Activated B cell treated with CpG ODN at 0.5 μM for 24 hours (primary cell): ENCODE measurements at regions not wholly inside any gene's neighbourhood (a gene's known extent, or its start where the extent isn't known, plus 50 kb on each side); places are given as distances from the start of the nearest gene placed in this dataset.
"Not testable (repeated sequence)": the region's sequence is repeated elsewhere in the genome, so short reads cannot be mapped to it uniquely, and the experiment has no call there.

Experiments used
- ATAC-seq: fragments of 200-7000 bp; cut with Tn5 transposase; one replicate; pipeline ENCODE4 v1.10.0; 2021; ENCODE audit warnings: low read depth, mild to moderate bottlenecking, moderate library complexity
- CTCF ChIA-PET: fragments of 350-600 bp; sonication (Branson Sonifier 250); formaldehyde crosslinking; loops from one replicate; lab custom pipeline; 2021; ENCODE audit warnings: antibody characterized with exemption; lab: Charles Lee
- POLR2A ChIA-PET: fragments of 350-600 bp; sonication (Branson Sonifier 250); formaldehyde crosslinking; loops from one replicate; lab custom pipeline; 2021; ENCODE audit warnings: antibody characterized with exemption; lab: Charles Lee
- DNase-seq: peaks from one replicate; pipeline ENCODE4 v3.0.0; 2022
- H3K27ac Mint-ChIP-seq: one replicate; pipeline ENCODE4 v1.8.0; 2020; ENCODE audit warnings: mixed read lengths
- H3K27me3 Mint-ChIP-seq: one replicate; pipeline ENCODE4 v1.8.0; 2021; ENCODE audit warnings: mixed read lengths
- H3K36me3 Mint-ChIP-seq: one replicate; pipeline ENCODE4 v1.8.0; 2021; ENCODE audit warnings: low read depth, mixed read lengths
- H3K4me1 Mint-ChIP-seq: one replicate; pipeline ENCODE4 v1.8.0; 2021; ENCODE audit warnings: mixed read lengths
- H3K4me3 Mint-ChIP-seq: one replicate; pipeline ENCODE4 v1.8.0; 2020; ENCODE audit warnings: mild to moderate bottlenecking, mixed read lengths
- H3K9me3 Mint-ChIP-seq: one replicate; pipeline ENCODE4 v1.8.0; 2020; ENCODE audit warnings: mixed read lengths
- intact Hi-C: fragments of 100-400 bp; cut with micrococcal nuclease; formaldehyde crosslinking; loops from one replicate; pipeline ENCODE4 v1.15.1; 2024

DNA sequence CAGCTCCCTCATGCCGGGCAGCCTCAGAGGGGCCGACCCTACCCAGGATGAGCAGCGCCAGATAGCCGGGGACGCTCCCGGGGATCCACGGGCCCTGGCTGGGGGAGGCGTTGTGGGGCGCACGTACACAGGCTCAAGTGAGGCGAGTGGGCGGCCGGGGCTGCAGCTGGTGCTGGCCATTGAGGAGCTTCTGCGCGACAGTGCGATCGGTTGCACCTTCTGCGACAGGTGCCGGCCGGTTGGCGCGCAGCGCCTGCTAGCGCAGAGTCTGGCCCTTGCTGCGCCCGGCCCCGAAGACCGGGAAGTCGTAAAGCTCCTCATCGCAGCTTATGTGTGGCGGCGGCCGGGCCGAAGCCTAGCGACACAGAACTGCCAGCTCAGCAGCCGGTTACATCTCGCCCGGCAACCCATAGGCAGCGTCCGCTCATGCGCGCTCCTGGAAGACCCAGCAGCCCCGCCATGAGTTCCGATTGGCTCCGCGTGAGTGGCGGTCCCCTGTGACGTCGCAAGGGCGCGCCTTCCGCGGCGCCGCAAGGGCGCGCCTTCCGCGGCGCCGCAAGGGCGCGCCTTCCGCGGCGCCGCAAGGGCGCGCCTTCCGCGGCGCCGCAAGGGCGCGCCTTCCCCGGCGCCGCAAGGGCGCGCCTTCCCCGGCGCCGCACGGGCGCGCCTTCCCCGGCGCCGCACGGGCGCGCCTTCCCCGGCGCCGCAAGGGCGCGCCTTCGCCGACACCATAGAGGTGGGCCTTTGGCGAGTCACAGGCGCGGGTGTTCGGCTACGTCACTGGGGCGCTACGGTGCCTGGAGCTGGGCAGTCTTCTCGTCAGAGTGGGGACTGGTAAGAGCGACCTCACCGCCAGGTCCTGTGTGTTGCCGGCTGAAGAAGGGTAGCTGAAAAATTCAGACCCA, 308.6 kb downstream of the ZNF37A start:
- POLR2A ChIA-PET = interaction anchor here (0.6 to 2.3 kb wide), 3 partner anchors 392 to 546 kb away, joined by 3 to 17 read pairs (median 10); partner anchors contain the start of genes ZNF25 and ZNF33A
- intact Hi-C loops = loop anchor here (1.0 kb wide), 4 partner anchors 308 to 545 kb away; partner anchors contain the start of genes ZNF248, ZNF25, ZNF33A and ZNF37A
- Mint-ChIP-seq H3K27ac (peak overlapping the region; percentile 97), H3K4me3 (peak overlapping the region; percentile 87)
- CTCF ChIA-PET, H3K9me3 Mint-ChIP-seq, H3K36me3 Mint-ChIP-seq, H3K27me3 Mint-ChIP-seq, H3K4me1 Mint-ChIP-seq: not testable (repeated sequence)
- peak; percentile 81 for DNase-seq
- peak; percentile 94 for ATAC-seq

DNA sequence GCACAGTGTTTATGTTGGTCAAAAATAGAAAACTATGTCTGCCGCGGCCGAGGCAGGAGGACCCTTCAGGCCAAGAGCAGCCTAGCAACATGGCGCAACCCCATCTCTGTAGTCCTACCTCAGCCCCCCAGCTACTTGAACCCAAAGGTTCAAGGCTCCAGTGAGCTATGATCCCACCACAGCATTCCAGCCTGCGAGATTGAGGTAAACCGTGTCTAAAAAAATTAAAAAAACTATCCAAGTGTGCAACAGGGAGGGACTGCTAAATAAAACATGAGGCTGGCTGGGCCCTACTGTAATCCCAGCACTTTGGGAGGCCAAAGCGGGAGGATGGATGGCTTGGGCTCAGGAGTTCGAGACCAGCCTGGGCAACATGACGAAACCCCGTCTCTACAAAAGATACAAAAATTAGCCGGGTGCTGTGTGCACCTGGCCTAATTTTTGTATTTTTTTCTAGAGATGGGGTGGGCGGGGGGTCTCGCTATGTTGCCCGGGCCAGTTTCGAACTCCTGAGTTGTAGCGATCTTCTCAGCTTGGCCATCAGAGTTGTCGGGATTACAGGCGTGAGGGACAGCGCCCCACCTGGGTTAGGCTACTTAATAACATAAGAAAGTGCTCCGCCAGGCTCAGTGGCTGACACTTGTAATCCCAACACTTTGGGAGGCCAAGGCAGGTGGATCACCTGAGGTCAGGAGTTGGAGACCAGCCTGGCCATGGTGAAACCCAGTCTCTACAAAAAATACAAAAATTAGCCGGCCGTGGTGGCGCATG, 309.4 kb downstream of the ZNF37A start:
- Mint-ChIP-seq H3K4me3 (peak overlapping the region; percentile 87), H3K27ac (peak overlapping the region; percentile 97)
- intact Hi-C loops = loop anchor here (1.0 kb wide), 1 partner anchor 309 kb away; the partner anchor contains the start of gene ZNF37A
- DNase-seq, H3K4me1 Mint-ChIP-seq, CTCF ChIA-PET, H3K9me3 Mint-ChIP-seq, H3K27me3 Mint-ChIP-seq, ATAC-seq, H3K36me3 Mint-ChIP-seq: not testable (repeated sequence)
- POLR2A ChIA-PET = interaction anchor here (1.9 to 2.3 kb wide), 2 partner anchors 393 to 427 kb away, joined by 10 to 17 read pairs; partner anchors contain the start of genes ZNF25 and ZNF33A

DNA sequence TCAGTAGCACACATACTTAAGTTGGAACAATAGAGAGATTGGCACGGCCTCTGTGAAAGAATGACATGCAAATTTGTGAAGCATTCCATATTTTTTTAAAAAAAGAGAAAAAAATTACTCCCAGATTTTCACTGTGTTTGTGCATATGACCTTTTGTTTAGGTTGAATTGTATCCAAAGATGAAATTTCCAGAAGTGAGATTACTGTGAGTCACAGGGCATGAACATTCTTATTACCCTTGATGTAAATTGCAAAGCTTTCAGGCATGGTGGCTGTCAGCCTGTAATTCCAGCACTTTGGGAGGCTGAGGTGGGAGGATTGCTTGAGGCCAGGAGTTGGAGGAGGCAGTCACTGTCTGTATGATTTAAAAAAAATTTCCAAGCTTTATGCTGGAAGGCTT, 329.5 kb downstream of the ZNF37A start:
- H3K4me3 Mint-ChIP-seq, ATAC-seq, POLR2A ChIA-PET, H3K4me1 Mint-ChIP-seq, H3K27ac Mint-ChIP-seq, DNase-seq, H3K27me3 Mint-ChIP-seq, CTCF ChIA-PET, intact Hi-C loops, H3K9me3 Mint-ChIP-seq: not testable (repeated sequence)
- H3K36me3 Mint-ChIP-seq = peaks cover 15% of the 10 kb centered on the region

GRCh38 chr10:38430242-38430641, 336.1 kb downstream of the ZNF37A start:
- intact Hi-C loops, H3K27me3 Mint-ChIP-seq, H3K27ac Mint-ChIP-seq, H3K4me3 Mint-ChIP-seq, DNase-seq, H3K9me3 Mint-ChIP-seq, POLR2A ChIA-PET, H3K4me1 Mint-ChIP-seq, CTCF ChIA-PET, ATAC-seq: not testable (repeated sequence)
- peaks cover 11% of the 10 kb centered on the region for H3K36me3 Mint-ChIP-seq

GRCh38 chr10:38437359-38437758, 343.2 kb downstream of the ZNF37A start:
- H3K4me1 Mint-ChIP-seq, H3K9me3 Mint-ChIP-seq, H3K27ac Mint-ChIP-seq, CTCF ChIA-PET, POLR2A ChIA-PET, intact Hi-C loops, ATAC-seq, H3K36me3 Mint-ChIP-seq, H3K4me3 Mint-ChIP-seq, H3K27me3 Mint-ChIP-seq, DNase-seq: not testable (repeated sequence)

- H3K36me3 Mint-ChIP-seq, H3K27me3 Mint-ChIP-seq, H3K27ac Mint-ChIP-seq, intact Hi-C loops, CTCF ChIA-PET, DNase-seq, ATAC-seq, POLR2A ChIA-PET, H3K4me3 Mint-ChIP-seq, H3K4me1 Mint-ChIP-seq, H3K9me3 Mint-ChIP-seq: not testable (repeated sequence)
These were observed 354.6 kb downstream of the ZNF37A start for GRCh38 chr10:38448614-38449355.

GRCh38 chr10:38449618-38450017, 355.5 kb downstream of the ZNF37A start:
- intact Hi-C loops, H3K27me3 Mint-ChIP-seq, H3K36me3 Mint-ChIP-seq, H3K27ac Mint-ChIP-seq, DNase-seq, H3K4me3 Mint-ChIP-seq, H3K4me1 Mint-ChIP-seq, POLR2A ChIA-PET, H3K9me3 Mint-ChIP-seq, CTCF ChIA-PET, ATAC-seq: not testable (repeated sequence)

GRCh38 chr10:38450372-38451057, 356.4 kb downstream of the ZNF37A start:
- H3K4me3 Mint-ChIP-seq, POLR2A ChIA-PET, CTCF ChIA-PET, DNase-seq, intact Hi-C loops, H3K27ac Mint-ChIP-seq, ATAC-seq, H3K36me3 Mint-ChIP-seq, H3K27me3 Mint-ChIP-seq, H3K9me3 Mint-ChIP-seq, H3K4me1 Mint-ChIP-seq: not testable (repeated sequence)

DNA sequence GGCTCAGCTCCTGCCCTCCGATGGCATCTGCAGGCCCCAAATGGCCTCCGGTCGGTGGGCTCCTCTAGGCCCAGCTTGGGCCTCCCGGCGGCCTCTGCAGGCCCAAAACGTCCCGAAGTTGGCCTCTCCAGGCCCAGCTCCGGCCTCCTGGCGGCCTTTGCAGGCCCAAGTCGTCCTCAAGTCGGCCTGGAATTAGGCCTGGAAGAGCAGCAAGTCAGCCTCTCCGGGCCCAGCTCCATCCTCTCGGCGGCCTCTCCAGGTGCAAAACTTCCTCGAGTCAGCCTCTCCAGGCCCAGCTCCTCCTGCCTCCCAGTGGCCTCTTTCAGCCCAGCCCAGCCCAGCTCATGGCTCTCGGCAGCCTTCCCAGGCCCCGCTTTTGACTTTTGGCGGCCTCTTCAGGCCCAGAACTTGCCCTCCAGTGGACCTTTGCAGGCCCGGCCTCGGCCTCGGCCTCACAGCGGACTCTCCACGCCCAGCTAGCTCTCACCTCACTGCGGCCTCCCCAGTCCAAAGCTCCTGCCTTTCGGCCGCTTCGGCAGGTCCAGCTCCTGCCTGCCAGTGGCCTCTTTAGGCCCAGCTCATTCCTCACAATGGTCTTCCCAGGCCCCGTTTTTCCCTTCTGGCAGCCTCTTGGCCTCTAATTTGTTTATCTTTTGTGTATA, 357.3 kb downstream of the ZNF37A start:
- intact Hi-C loops = not testable (repeated sequence)

More for the DNA sequence above, 357.3 kb downstream of the ZNF37A start:
- H3K4me1 Mint-ChIP-seq, H3K36me3 Mint-ChIP-seq, H3K9me3 Mint-ChIP-seq, H3K27ac Mint-ChIP-seq, POLR2A ChIA-PET, H3K27me3 Mint-ChIP-seq, CTCF ChIA-PET, DNase-seq, ATAC-seq, H3K4me3 Mint-ChIP-seq: not testable (repeated sequence)
